NCI-H510A treated with DMSO at 0.1 percent for 48 hours (cell line): ENCODE measurements at regions not wholly inside any gene's neighbourhood (a gene's known extent, or its start where the extent isn't known, plus 50 kb on each side); places are given as distances from the start of the nearest gene placed in this dataset.

ENCODE experiments used
- DNase-seq: peaks from one replicate; lab custom pipeline; 2025; lab: John Stamatoyannopoulos, UW

DNA sequence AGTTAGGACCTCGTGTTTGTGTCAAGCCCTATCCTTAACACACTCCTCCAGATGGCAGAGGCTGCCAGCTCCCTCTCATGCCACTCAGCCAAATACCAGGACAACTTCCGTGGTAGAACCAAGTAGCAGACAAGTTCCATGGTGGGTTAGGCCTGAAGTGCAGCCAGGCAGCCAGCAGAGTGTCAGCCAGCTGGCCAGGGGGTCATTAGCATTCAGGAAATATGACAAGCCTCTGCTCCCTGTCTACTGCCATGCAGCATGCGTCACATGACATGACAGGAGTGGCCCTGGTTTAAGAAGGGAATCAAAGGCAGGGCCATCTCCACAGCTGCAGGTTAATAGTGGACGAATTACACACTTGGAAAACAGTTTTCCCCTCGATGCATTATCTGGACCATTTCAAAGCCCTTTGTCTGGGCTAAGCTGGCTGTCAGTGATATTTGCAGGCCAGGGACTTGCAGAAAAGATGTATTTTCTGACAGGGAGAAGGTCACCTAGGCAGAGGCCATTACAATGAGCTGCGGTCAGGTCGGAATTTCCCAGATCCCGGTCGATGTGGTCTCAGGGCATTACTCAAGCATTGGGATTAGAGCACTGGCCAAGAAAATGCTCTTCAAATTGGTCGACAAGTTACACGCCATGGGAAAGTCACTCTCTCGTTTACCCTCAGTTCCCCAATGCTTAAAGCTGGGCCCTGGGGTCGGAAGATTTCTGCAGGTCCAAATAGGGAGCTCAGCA lies 461.7 kb upstream of the CADM1 start:
- DNase-seq: peak; percentile 78

DNA sequence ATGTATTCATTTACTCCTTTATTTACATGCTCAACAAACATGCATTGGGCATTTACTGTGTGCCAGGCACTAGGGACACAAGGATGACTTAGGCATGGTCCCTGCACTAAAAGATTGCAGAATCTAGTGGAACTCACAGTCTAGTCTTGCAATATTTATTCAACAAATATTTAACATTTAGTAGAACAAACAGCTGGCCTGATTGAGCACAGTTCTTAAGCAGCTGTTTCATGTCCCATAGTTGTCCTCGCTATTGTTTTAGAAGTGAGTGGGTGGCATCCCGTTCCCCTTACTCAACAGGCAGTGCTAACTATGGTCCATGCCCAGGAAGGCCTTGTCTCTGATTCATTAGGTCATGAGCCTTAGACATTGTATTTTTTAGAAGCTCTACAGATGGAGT lies 459.9 kb upstream of the CADM1 start:
- no peak for DNase-seq

DNA sequence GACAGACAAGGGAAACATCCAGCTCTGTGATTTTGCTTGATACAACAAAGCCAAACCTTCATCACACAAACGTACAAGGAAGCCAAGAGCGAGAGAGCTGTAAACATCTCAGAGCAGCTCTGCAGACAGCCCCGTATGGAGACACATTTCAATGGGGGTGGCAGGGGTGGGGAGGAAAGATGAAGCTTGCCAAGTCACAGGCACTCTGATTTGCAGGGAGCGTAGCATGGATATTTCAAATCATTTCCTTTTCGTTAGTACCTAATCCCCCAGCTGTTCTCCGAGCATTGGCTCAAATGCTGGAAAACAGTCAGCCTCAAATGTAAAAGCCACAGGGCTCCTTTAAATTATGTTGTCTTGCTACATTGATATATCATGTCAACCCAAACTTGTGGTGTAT lies 458.9 kb upstream of the CADM1 start:
- DNase-seq: peak; percentile 75

DNA sequence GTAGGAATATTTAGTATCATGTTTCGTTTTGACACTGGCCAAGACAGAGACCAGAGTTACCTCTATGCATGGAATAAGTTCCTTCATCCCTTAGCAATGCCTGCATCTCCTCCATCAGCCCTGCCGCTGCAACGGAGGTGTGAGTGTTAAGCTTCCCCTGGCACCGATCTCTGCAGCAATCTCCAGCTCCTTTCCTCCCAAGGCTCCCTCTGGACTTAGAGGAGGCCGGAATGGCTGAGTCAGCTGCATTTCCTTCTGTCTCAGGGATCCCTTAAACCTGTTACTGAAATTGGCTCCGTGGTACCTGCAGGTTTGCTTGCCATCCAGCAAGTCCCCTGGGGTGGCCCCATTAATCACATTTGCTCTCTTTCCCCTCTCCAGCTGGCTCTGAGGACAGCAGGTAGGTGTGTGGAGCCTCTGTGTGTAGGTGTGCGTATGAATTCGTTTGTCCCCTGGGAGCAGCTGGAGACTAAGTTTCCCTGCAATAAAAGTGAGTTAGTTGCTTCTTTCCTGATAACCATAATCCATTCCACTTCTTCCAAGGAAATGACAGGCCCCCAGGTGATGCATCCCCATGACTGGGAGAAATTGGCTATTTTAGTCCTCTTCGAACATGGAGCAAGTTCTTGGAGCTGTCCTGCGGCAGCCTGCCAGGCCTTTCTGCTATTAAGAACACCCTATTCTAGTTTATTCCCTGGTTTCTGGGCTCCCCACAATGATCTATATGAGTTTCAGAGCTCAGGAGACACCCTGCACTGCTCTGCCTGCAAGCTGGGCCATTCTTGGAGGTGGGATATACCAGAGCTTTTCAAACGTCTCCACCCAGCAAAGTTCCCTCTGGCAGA lies 457.2 kb upstream of the CADM1 start:
- DNase-seq: peak; percentile 52

DNA sequence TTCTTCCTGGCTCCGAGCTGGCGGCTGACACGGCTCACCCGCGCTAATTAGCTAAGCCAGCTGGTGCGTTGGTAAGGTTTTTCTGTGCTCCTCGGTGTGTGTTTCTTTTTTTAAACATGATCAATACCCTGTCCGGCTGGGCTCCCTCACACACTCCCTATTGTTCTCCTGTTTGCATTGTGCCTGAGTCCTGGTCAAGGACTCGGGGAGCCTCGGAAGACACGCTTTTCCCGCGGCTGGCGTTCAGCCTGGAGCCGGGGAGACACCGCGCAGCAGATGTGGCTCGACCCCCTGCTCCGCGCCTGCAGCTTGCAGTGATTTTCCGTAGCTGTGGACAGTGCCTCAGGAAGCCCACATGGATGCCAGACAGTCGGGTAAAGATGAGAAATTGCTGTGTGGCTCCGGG lies 454.9 kb upstream of the CADM1 start:
- DNase-seq: peak; percentile 79

DNA sequence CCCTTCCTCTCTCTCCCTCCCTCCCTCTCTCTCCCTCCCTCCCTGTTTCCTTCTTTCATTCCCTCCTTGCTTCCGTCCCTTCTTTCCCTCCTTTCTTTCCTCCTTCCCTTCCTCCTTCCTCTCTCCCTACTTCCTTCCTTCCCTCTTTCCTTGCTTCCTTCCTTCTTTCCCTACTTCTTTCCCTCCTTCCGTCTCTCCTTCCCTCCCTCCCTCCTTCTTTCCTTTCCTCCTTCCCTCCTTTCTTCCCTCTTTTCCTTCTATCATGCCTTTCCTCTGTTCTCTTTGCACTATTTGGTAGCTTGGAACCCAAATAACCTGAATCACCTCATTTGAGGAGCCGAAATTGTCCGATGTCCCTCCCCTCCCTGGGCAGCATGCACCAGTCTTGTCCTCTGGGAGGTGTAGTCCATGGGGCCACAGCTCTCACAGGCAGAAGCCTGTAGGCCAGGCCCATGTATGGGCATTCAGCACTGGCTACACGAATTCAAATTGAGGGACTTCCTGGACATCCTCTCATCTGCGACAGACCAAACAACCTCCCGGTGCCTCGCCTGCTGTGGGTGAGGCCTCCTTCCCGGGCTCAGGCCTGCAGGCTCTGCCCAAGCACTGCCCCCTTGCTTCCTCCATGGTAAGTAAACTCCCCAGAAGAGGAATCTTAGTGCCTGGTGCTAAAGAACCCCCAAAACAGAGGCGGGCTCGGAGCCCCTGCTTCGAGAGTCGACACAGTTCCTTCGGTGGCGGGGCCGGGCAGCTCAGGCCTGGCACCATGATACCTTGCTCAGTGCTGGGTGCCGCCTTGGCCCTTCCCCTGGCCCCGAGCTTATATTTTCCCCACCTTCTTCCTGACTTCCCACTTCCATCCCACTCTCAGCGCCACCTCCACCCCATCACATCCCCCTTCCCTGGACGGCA lies 454.1 kb upstream of the CADM1 start:
- DNase-seq: peak; percentile 54

DNA sequence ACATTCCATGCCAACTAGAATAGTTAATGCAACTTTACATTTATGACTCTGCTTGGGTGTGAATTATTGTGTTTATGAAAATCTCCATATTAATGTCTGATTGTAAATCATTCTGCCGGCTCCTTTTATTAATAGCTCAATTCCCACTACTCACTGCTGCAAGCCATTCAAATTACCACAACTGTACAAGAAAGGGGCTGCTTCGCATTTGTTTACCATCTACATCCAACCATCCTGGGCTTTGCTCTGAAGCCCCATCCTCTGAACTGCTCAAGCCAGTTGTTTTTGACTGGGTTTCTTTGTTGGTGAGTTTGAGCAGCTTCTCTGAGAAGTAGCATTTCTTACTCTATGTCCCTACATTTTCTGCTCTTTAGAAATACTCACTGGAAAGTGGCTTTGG lies 451.6 kb upstream of the CADM1 start:
- no peak for DNase-seq

DNA sequence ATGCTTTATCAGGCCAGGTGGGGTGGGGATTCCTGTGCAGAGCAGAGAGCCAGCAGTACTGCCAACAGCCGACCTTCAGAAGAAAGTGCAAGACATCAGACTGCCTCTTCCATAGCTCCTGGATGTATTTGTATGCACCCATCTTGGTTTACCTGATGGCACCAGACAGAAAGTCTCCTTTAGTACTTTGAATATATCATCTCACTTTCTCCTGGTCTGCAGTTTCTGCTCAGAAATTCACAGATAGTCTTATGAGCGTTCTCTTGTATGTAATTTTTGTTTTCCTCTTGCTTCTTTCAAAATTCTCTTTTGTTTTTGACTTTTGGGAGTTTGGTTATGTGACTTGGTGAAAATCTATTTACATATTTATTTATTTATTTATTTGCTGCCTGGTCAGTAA lies 446.4 kb upstream of the CADM1 start:
- DNase-seq: no peak

DNA sequence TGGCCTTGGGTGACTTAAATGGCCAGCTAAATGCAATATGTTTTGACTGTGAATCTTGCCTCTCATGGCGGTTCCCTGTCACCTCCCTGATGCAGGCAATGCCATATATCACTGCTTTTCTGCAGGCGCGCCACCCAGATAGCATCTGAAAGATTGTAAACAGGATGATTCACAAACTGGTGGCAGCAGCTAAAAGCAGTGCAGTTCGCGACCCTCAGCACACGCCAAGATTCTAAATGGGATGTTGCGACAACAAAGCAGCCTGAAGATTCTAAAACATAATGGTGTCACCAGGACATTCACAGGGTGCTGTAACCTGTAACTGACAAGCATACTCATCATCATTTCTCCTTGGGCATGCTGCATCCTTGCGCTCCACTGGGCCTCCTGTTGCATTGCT lies 440.4 kb upstream of the CADM1 start:
- DNase-seq: no peak

DNA sequence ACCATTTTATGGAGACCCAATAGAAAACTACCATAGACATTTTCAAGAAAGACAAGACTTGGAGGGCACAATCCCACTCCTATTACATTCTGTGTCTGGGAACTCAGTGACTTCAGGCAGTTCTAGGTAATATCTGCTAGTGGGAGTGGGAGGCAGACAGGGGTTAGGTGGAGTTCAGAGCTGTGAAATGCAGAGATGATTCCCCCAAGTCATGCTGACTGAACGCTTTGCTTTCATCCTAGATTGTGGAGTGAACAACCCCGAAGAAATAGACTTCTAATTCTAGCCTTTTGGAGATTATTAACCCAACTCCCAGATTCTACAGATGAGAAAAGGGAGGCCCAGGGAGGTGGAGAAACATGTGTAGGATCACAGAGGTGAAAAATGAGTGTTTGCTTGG lies 437.8 kb upstream of the CADM1 start:
- DNase-seq: no peak

DNA sequence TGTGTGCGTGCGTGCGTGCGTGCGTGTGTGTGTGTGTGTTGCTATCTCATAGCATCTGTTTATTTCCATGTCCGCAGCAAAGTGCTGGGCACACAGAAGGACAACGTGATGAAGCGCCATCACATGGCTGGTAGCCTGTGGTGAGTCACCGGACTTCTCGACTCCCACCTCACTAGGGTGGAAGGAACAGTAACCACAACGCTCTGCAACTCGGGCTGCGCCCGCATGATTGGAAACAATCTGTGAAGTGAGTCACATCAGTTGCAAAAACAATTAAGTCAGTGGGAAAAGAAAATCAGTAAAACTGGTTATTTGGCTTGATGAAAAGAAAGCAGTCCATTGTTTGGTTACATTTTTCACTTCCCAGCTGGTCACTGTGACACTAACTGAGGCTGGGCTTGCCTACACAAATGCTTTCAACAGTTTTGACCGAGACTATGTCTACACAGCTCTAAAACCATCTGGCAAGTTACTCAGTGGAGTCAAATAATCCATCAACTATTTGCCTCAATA lies 437.3 kb upstream of the CADM1 start:
- no peak for DNase-seq

DNA sequence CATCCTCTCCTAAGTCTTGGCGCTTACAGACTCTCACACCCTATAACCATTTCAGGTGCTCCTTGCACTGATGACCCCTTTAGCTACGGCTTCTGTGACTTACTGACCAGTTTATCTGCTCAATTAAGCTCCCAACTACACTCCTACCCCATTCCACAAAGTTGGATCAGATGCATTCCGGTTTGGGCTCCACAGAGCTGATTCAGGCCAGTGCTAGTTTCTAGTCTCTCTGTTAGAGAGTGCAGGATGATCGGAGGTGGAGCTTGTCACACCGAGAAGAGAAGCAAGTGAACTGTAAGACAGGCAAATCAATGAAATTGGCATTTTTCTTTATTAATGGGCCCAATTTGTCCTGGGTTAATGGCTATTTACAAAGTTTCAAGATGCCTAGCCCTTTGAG lies 436.8 kb upstream of the CADM1 start:
- peak; percentile 40 for DNase-seq

DNA sequence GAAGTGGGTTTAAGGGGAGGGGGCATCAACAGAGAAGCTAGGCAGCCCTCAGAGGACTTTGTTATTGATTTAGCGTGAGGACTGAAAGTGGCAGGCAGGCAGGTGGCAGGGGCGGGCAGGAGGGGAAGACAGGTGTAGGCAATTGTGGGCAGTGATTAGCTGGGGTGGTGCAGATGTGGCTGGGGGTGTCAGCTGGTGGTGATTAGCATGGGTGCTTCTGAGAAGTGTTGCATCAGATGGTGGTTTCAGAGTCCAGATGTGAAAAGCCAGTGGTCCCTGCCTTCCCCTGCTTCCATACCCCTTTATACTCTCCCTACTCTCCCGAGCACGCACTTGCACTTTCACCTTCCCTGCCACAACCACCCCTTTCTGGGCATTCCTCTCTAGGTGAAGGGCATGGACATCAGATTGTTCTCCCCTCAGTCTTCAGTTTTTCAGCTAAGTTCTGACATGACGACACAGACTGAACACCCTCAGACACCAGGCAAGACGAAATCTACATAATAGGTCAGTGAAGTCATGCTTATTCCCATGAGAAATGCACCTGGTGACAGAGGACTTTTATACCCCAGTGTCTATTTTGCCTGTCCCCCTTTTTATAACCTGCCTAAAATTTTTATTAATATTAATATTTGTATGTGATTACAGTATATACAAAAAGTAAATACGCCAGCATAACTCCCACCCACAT lies 435.7 kb upstream of the CADM1 start:
- peak; percentile 94 for DNase-seq

DNA sequence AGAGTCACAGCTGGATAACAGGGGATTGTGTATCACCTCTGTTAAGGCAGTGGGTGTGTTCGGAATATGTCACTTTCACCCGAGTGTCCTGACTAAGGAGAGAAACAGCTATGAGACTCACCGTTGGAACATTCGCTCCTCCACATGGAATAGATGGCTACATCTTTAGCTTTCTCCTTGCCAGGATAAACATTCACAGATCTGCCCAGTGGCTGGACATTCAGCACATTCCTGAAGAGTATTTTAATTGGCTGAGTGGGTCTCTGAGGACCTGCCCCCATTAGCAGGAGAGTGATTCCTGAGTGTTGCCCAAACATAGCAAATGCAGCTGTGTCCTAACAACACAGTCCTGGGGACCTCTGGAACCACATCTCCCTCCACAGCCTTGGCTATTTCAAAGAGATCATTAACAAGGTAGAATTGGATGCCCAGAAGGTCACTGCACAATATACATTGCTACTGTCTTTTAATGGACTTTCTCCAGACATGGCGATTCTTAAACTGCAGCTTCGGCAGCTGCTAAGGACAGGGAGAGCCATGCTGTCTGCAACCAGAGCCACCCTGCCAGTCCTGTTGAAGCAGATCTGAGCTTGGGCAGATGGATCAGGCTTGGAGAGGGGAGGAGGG lies 435.0 kb upstream of the CADM1 start:
- no peak for DNase-seq

DNA sequence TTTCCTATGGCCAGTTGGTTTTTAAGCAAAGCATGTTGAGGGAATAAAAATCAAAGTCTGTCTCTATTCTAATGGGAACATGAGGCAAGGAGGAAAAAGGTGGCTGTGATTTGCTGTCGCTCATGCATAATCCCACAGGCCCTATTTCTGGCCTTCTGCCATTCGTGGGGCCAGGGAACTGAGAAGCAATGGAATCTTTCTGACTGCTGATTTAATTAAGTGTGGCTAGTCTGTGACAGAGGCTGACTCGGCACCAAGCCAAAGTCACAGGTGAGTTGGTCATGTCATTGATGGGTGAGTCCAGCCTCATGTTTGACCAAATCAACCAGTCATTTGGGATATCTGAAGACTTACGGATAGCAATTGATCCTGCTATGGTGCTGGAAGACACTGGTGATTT lies 429.3 kb upstream of the CADM1 start:
- no peak for DNase-seq

DNA sequence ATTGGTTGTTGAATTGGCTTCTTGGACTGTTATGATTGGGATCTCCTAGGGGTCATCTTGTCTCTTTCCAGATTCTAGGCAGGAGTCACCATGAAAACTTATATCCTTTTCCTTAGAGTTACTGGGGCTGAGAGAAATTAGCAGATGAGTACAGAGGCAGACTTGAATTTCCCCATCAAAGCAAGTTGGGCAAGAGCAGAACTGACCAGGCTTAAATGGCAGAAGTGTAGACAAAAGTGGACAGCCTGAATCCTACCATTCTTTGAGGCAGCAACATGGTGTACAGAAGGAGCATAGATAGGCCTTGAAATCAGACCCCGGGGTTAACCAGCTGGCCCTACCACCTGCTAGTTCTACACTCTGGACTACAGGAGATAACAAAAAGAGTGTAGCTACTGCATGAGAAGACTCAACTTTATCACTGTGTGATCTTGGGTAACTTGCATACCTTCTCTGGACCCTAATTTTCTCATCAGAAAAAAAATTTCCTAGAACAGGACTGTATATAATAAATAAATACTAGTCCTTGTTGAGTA lies 427.4 kb upstream of the CADM1 start:
- no peak for DNase-seq

DNA sequence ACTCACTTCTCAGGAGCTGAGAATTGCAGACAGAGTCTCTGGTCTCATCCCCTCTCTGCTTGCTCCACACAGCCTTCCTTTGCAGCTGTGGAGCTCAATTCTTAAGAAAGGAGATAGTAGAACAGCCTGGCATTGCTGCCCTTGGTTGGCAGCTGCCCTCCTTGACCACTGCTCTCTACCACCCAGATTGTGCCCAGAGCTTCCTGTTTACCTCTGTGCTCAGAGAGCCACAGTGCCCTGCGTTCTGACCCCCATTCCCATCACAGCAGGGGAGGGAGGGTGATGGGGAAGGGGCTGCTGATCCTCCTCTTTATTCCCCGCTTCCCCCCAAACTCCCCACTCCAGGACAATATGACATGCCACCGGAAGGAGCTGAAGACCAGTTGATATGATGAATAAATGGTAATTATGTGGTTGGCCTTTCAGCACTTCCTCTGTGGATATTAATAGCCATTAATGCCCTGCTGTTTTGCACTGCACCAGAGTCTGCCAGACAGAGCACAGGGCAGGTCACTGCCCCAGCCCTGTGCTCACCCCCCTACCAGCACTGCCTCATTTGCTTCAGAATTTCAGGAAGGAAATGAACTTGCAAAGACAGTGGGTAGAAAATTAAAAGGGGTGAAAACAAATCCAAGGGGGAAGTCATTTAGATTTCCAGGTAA lies 426.8 kb upstream of the CADM1 start:
- no peak for DNase-seq

DNA sequence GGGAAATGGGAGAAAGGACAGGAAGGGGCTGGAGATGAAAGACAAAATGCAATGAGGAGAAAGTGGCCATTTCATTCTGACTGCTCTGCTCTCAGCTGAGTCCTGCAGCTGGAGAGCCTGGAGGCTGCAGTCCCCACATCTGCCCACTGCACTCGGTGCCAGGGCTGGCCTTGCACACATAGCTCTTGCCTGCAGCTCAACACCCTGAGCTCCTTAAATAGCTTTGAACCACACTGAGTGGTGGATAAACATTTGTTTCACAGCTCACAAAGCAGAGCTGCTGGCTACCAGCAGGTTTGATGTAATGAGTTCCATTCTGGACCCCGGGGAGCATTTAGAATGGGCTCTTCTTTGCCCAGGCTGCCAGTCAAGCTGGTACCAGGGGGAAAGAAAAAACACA lies 426.1 kb upstream of the CADM1 start:
- DNase-seq: peak; percentile 59

DNA sequence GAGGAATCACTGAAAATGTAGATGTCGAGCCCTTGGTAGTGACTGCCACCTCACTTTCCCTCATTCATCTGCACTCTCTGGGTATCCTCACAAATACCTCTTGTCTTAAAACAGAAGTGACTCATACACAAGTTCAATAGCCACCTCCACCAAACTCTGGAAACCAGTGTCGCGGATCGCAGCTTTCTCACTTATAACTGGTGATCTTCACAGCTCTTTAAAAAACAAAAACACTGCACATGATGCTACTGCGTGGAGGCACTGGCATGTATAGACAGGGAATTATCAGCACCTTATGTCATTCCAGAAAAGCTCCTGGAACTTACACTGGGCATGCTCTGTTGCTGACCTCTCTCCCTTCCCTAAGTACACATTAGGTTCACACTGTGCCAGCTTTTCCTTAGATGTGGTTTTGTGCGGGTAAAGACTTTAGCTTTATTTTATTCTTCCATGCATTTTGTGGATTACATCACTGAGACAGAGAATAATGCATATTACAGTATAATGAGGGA lies 425.5 kb upstream of the CADM1 start:
- no peak for DNase-seq

DNA sequence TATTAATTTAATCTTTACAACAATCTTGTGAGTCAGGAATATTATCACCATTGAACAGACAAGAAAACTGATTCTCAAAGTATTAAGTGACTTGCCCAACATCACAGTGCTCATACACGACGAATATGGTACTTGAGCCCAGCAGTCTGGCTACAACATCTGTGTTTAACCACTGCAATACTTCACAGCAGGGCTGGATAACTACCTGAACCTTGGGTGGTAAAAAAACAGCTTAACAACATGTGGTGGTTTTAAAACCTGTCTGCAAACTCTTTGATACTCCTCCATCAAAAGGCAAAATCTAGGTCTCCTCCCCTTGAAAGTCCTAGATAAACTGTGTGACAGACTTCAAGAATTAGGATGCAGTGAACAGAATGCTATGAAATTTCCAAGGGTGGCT lies 424.6 kb upstream of the CADM1 start:
- peak; percentile 18 for DNase-seq
